Neural progenitor cell (in vitro differentiated cells): ENCODE measurements at regions not wholly inside any gene's neighbourhood (a gene's known extent, or its start where the extent isn't known, plus 50 kb on each side); places are given as distances from the start of the nearest gene placed in this dataset.

Source experiments
- DNase-seq: peaks from one replicate; pipeline ENCODE4 v3.0.0-alpha.2; 2016; ENCODE audit warnings: low spot score
- H2AFZ ChIP-seq: fragments of 200-600 bp; sonication (generic); replicated peaks from 2 replicates; pipeline ENCODE4 v1.6.1; 2016; ENCODE audit warnings: antibody characterized with exemption
- H3F3A ChIP-seq: fragments of 200-600 bp; sonication (generic); 2 replicates; pipeline ENCODE4 v1.6.1; 2016; ENCODE audit warnings: antibody characterized with exemption, low read depth
- H3K27ac ChIP-seq: fragments of 200-600 bp; sonication (generic); 2 replicates; pipeline ENCODE4 v1.5.1; 2016; ENCODE audit warnings: mild to moderate bottlenecking
- H3K27me3 ChIP-seq: fragments of 200-600 bp; sonication (generic); 2 replicates; pipeline ENCODE4 v1.6.1; 2016; ENCODE audit warnings: mild to moderate bottlenecking, moderate library complexity
- H3K36me3 ChIP-seq: fragments of 200-600 bp; sonication (generic); 2 replicates; pipeline ENCODE4 v1.5.1; 2016
- H3K4me1 ChIP-seq: fragments of 200-600 bp; sonication (generic); 2 replicates; pipeline ENCODE4 v1.6.1; 2016; ENCODE audit warnings: mixed run types
- H3K4me2 ChIP-seq: fragments of 200-600 bp; sonication (generic); 2 replicates; pipeline ENCODE4 v1.6.1; 2016
- H3K4me3 ChIP-seq: fragments of 200-600 bp; sonication (generic); 2 replicates; pipeline ENCODE4 v1.5.1; 2016
- H3K79me2 ChIP-seq: fragments of 200-600 bp; sonication (generic); 2 replicates; pipeline ENCODE4 v1.6.1; 2016; ENCODE audit warnings: low read depth
- H3K9ac ChIP-seq: fragments of 200-600 bp; sonication (generic); 2 replicates; pipeline ENCODE4 v1.6.1; 2016
- H3K9me3 ChIP-seq: fragments of 200-600 bp; sonication (generic); 2 replicates; pipeline ENCODE4 v1.5.1; 2016; ENCODE audit warnings: low read depth
- H4K20me1 ChIP-seq: fragments of 200-600 bp; sonication (generic); 2 replicates; pipeline ENCODE4 v1.6.1; 2016; ENCODE audit warnings: low read depth
- H3K27ac Mint-ChIP-seq: 3 replicates; pipeline ENCODE4 v1.8.0; 2021; ENCODE audit warnings: mixed read lengths
- H3K27me3 Mint-ChIP-seq: 2 replicates; pipeline ENCODE4 v1.8.0; 2022; ENCODE audit warnings: low read depth, mild to moderate bottlenecking, inconsistent platforms, moderate library complexity, mixed read lengths; ENCODE audit not compliant: insufficient read depth
- H3K36me3 Mint-ChIP-seq: 3 replicates; pipeline ENCODE4 v1.8.0; 2021; ENCODE audit warnings: mixed read lengths
- H3K4me1 Mint-ChIP-seq: 3 replicates; pipeline ENCODE4 v1.8.0; 2021; ENCODE audit warnings: mixed read lengths
- H3K4me3 Mint-ChIP-seq: 3 replicates; pipeline ENCODE4 v1.8.0; 2021; ENCODE audit warnings: mild to moderate bottlenecking, moderate library complexity, mixed read lengths
- H3K9me3 Mint-ChIP-seq: 3 replicates; pipeline ENCODE4 v1.8.0; 2020; ENCODE audit warnings: mixed read lengths
- CTCF ChIP-seq: fragments of 200-600 bp; sonication (generic); IDR thresholded peaks from 2 replicates; pipeline ENCODE4 v1.5.1; 2017; ENCODE audit warnings: antibody characterized with exemption, mild to moderate bottlenecking
- EZH2 ChIP-seq: fragments of 200-600 bp; sonication (generic); IDR thresholded peaks from 2 replicates; pipeline ENCODE4 v1.6.1; 2017; ENCODE audit warnings: antibody characterized with exemption, mild to moderate bottlenecking, moderate library complexity
- EZH2phosphoT487 ChIP-seq: fragments of 200-600 bp; sonication (generic); IDR thresholded peaks from 2 replicates; pipeline ENCODE4 v1.6.1; 2017; ENCODE audit warnings: antibody characterized with exemption

DNA sequence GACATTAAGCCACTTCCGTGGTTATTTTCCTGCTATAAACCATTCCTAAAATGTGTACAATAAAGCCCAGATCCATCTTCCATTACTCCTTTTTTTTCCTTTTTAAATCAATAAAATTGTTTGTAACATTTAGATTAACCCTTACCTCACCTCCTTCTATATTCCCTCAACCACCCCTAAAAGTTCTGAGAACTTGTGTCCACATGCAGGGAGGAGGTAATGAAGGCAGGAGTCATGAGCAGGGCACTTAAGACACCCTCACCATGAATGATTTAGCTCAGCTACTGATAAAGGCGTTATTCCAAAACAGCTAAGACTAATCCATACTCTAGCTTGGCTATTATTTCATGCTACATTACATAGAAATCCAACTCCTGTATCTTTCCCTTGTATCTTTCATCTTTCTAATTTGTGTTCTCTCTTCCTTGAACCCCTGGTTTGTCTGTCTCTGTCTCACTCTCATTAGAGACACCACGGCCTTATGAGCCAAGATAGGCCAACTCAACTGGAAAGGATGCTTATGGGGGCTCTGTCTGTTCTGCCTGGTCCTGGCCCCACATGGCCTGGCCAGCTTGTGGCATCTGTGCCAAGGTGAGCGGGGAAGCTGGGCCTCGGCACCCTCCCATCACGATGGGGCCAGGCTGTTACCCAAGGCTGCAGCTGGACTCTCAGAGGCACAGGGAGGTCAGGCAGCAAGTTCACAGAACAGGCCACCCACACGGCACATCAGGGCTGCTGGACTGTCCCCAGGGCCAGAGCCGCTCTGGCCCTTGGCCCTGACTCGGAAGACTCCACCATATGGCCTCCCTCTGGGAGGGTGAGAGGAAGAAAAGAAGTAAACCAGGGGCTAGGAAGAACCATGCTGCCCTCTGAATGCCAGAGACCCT lies 294.4 kb downstream of the SOX9 start:
- no peak overlapping the region for H3K27ac ChIP-seq
- peaks cover 17% of the 10 kb centered on the region for H3K9me3 ChIP-seq
- no peak for DNase-seq
- H3K27me3 Mint-ChIP-seq, result peaks cover 2% of the 10 kb centered on the region
- no peak overlapping the region for H2AFZ ChIP-seq
- peaks cover 18% of the 10 kb centered on the region for H3K4me1 ChIP-seq
- H3K36me3 Mint-ChIP-seq, result peaks cover 4% of the 10 kb centered on the region
- no peaks in the 10 kb centered on the region for H3K36me3 ChIP-seq
- no peak overlapping the region for H3K9ac ChIP-seq
- TF ChIP-seq EZH2, result no peak
- TF ChIP-seq EZH2phosphoT487, result no peak
- TF ChIP-seq CTCF, result no peak
- no peaks in the 10 kb centered on the region for H3K27me3 ChIP-seq
- H3K4me3 ChIP-seq, result no peak overlapping the region
- peaks cover 18% of the 10 kb centered on the region for H3K9me3 Mint-ChIP-seq
- no peaks in the 10 kb centered on the region for H3K79me2 ChIP-seq
- H3K4me1 Mint-ChIP-seq, result peaks cover 10% of the 10 kb centered on the region
- peak overlapping the region; percentile 18 for H3K27ac Mint-ChIP-seq
- peak overlapping the region; percentile 51 for H3K4me2 ChIP-seq
- no peak overlapping the region for H3K4me3 Mint-ChIP-seq
- peaks cover 14% of the 10 kb centered on the region for H3F3A ChIP-seq
- no peaks in the 10 kb centered on the region for H4K20me1 ChIP-seq

GRCh38 chr17:72416054-72416675 lies 295.3 kb downstream of the SOX9 start:
- Histone ChIP-seq H3K4me3 (peak overlapping the region; percentile 3), H3K9ac (no peak overlapping the region), H3K4me2 (peak overlapping the region; percentile 51), H3F3A (peaks cover 14% of the 10 kb centered on the region), H3K79me2 (no peaks in the 10 kb centered on the region), H4K20me1 (no peaks in the 10 kb centered on the region), H3K27ac (peak overlapping the region; percentile 78), H3K4me1 (peaks cover 18% of the 10 kb centered on the region), H3K27me3 (no peaks in the 10 kb centered on the region), H3K36me3 (no peaks in the 10 kb centered on the region), H3K9me3 (peaks cover 17% of the 10 kb centered on the region), H2AFZ (peak overlapping the region; percentile 77)
- peak; percentile 41 for DNase-seq
- no peak for TF ChIP-seq EZH2phosphoT487
- no peak for TF ChIP-seq EZH2
- no peak for TF ChIP-seq CTCF
- H3K9me3 Mint-ChIP-seq, result peaks cover 18% of the 10 kb centered on the region
- H3K27ac Mint-ChIP-seq, result no peak overlapping the region
- H3K4me1 Mint-ChIP-seq, result peaks cover 10% of the 10 kb centered on the region
- peaks cover 2% of the 10 kb centered on the region for H3K27me3 Mint-ChIP-seq
- peaks cover 4% of the 10 kb centered on the region for H3K36me3 Mint-ChIP-seq
- H3K4me3 Mint-ChIP-seq, result no peak overlapping the region

- Histone ChIP-seq H3K9me3 (peaks cover 17% of the 10 kb centered on the region), H3K4me2 (peak overlapping the region; percentile 51), H3F3A (peaks cover 14% of the 10 kb centered on the region), H3K79me2 (no peaks in the 10 kb centered on the region), H3K36me3 (no peaks in the 10 kb centered on the region), H4K20me1 (no peaks in the 10 kb centered on the region), H3K4me3 (no peak overlapping the region), H3K9ac (no peak overlapping the region), H3K27ac (peak overlapping the region; percentile 58), H3K27me3 (no peaks in the 10 kb centered on the region), H2AFZ (no peak overlapping the region), H3K4me1 (peaks cover 18% of the 10 kb centered on the region)
- no peak for DNase-seq
- peaks cover 4% of the 10 kb centered on the region for H3K36me3 Mint-ChIP-seq
- H3K27me3 Mint-ChIP-seq, result peaks cover 2% of the 10 kb centered on the region
- H3K4me1 Mint-ChIP-seq, result peaks cover 16% of the 10 kb centered on the region
- H3K9me3 Mint-ChIP-seq, result peaks cover 18% of the 10 kb centered on the region
- no peak overlapping the region for H3K4me3 Mint-ChIP-seq
- TF ChIP-seq EZH2 (no peak), EZH2phosphoT487 (no peak), CTCF (no peak)
- no peak overlapping the region for H3K27ac Mint-ChIP-seq
Observed at GRCh38 chr17:72416905-72417304, 296.1 kb downstream of the SOX9 start.
